ENCODE measurements at regions not wholly inside any gene's neighbourhood (a gene's known extent, or its start where the extent isn't known, plus 50 kb on each side); places are given as distances from the start of the nearest gene placed in this dataset.

DNA sequence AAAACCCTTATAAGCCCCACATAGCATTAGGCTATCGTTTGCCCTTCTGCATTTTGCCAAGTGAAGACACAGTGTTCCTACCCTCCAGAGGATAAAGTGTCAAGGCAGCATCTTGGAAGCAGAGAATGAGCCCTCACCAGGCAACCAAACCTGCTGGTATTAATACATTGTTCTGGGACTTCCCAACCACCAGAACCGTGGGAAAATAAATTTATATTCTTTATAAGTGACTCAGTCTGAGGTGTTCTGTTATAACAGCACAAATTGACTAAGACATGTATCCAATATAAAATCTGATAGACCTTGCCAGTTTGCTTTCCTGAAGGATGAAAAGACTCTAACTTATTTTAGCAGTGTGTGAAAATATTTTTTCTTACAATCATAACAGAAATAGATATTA lies 792.5 kb upstream of the LRRC4C start:
- Histone ChIP-seq H3K27ac (ENCODE audit: low read depth, low read length) (no peak overlapping the region), H3K36me3 (ENCODE audit: control insufficient read depth, low read length) (no peaks in the 10 kb centered on the region), H4K20me1 (ENCODE audit: control insufficient read depth, insufficient read depth, low read depth, low read length) (no peaks in the 10 kb centered on the region), H3K4me1 (ENCODE audit: control insufficient read depth, low read length) (no peaks in the 10 kb centered on the region), H3K4me3 (ENCODE audit: low read length) (no peak overlapping the region), H3K79me2 (ENCODE audit: control insufficient read depth, low read length) (no peaks in the 10 kb centered on the region), H3K9me2 (replicated peaks; ENCODE audit: control insufficient read depth, low read length) (no peaks in the 10 kb centered on the region), H3K9me3 (ENCODE audit: control insufficient read depth, insufficient read depth, low read length) (no peaks in the 10 kb centered on the region; the same call in 1 of the 2 replicates), H3K4me2 (ENCODE audit: low read length) (no peak overlapping the region), H3K27me3 (ENCODE audit: control insufficient read depth, low read length) (no peaks in the 10 kb centered on the region), H3F3A (ENCODE audit: control insufficient read depth, insufficient read depth) (no peaks in the 10 kb centered on the region)
- TF ChIP-seq CTCF (IDR thresholded peaks at IDR 0.05; ENCODE audit: low read depth, low read length, poor library complexity, severe bottlenecking) (no peak), EZH2phosphoT487 (IDR thresholded peaks at IDR 0.05; ENCODE audit: borderline replicate concordance, low read length) (no peak)

- H3K9me3 ChIP-seq (ENCODE audit: control insufficient read depth, insufficient read depth, low read length): no peaks in the 10 kb centered on the region; the same call in 1 of the 2 replicates
- no peaks in the 10 kb centered on the region for H4K20me1 ChIP-seq (ENCODE audit: control insufficient read depth, insufficient read depth, low read depth, low read length)
- no peaks in the 10 kb centered on the region for H3F3A ChIP-seq (ENCODE audit: control insufficient read depth, insufficient read depth)
- no peaks in the 10 kb centered on the region for H3K36me3 ChIP-seq (ENCODE audit: control insufficient read depth, low read length)
- no peak for TF ChIP-seq CTCF (IDR thresholded peaks at IDR 0.05; ENCODE audit: low read depth, low read length, poor library complexity, severe bottlenecking)
- TF ChIP-seq EZH2phosphoT487 (IDR thresholded peaks at IDR 0.05; ENCODE audit: borderline replicate concordance, low read length): no peak
- no peaks in the 10 kb centered on the region for H3K27me3 ChIP-seq (ENCODE audit: control insufficient read depth, low read length)
- no peak overlapping the region for H3K4me3 ChIP-seq (ENCODE audit: low read length)
- no peaks in the 10 kb centered on the region for H3K4me1 ChIP-seq (ENCODE audit: control insufficient read depth, low read length)
- H3K27ac ChIP-seq (ENCODE audit: low read depth, low read length): no peak overlapping the region
- H3K79me2 ChIP-seq (ENCODE audit: control insufficient read depth, low read length): no peaks in the 10 kb centered on the region
- no peaks in the 10 kb centered on the region for H3K9me2 ChIP-seq (replicated peaks; ENCODE audit: control insufficient read depth, low read length)
- no peak overlapping the region for H3K4me2 ChIP-seq (ENCODE audit: low read length)
These were observed 793.7 kb upstream of the LRRC4C start for GRCh38 chr11:42253156-42253555.

DNA sequence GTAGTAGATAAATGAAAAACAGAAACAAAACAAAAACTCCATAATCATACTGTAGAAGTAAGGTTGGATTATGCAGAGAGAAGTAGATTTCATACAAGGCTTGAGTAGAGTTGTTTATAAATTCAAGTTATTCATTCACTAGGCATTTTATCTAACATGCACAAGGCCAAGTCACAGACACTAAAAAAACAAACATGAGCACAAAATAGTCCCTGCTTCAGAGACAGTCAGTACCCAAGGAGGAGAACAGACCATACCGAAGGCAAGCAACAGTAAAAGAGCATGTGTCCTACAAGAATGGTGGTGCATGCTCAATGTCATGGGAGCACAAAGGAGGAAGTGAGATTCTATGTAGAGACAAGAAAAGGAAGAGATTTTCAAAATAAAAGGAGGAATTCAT lies 796.5 kb upstream of the LRRC4C start:
- no peaks in the 10 kb centered on the region for H3K9me2 ChIP-seq (replicated peaks; ENCODE audit: control insufficient read depth, low read length)
- no peaks in the 10 kb centered on the region for H3F3A ChIP-seq (ENCODE audit: control insufficient read depth, insufficient read depth)
- H4K20me1 ChIP-seq (ENCODE audit: control insufficient read depth, insufficient read depth, low read depth, low read length): no peaks in the 10 kb centered on the region
- H3K4me1 ChIP-seq (ENCODE audit: control insufficient read depth, low read length): no peaks in the 10 kb centered on the region
- no peak overlapping the region for H3K27ac ChIP-seq (ENCODE audit: low read depth, low read length)
- no peak for TF ChIP-seq CTCF (IDR thresholded peaks at IDR 0.05; ENCODE audit: low read depth, low read length, poor library complexity, severe bottlenecking)
- TF ChIP-seq EZH2phosphoT487 (IDR thresholded peaks at IDR 0.05; ENCODE audit: borderline replicate concordance, low read length): no peak
- no peaks in the 10 kb centered on the region for H3K27me3 ChIP-seq (ENCODE audit: control insufficient read depth, low read length)
- H3K4me2 ChIP-seq (ENCODE audit: low read length): no peak overlapping the region
- no peaks in the 10 kb centered on the region; the same call in 1 of the 2 replicates for H3K9me3 ChIP-seq (ENCODE audit: control insufficient read depth, insufficient read depth, low read length)
- no peak overlapping the region for H3K4me3 ChIP-seq (ENCODE audit: low read length)
- no peaks in the 10 kb centered on the region for H3K36me3 ChIP-seq (ENCODE audit: control insufficient read depth, low read length)
- no peaks in the 10 kb centered on the region for H3K79me2 ChIP-seq (ENCODE audit: control insufficient read depth, low read length)

GRCh38 chr11:42257534-42257933 lies 798.1 kb upstream of the LRRC4C start:
- Histone ChIP-seq H3K27me3 (ENCODE audit: control insufficient read depth, low read length) (no peaks in the 10 kb centered on the region), H3K4me2 (ENCODE audit: low read length) (no peak overlapping the region), H3K27ac (ENCODE audit: low read depth, low read length) (no peak overlapping the region), H4K20me1 (ENCODE audit: control insufficient read depth, insufficient read depth, low read depth, low read length) (no peaks in the 10 kb centered on the region), H3K79me2 (ENCODE audit: control insufficient read depth, low read length) (no peaks in the 10 kb centered on the region), H3F3A (ENCODE audit: control insufficient read depth, insufficient read depth) (no peaks in the 10 kb centered on the region), H3K9me2 (replicated peaks; ENCODE audit: control insufficient read depth, low read length) (no peaks in the 10 kb centered on the region), H3K9me3 (ENCODE audit: control insufficient read depth, insufficient read depth, low read length) (no peaks in the 10 kb centered on the region; the same call in 1 of the 2 replicates), H3K4me1 (ENCODE audit: control insufficient read depth, low read length) (no peaks in the 10 kb centered on the region), H3K4me3 (ENCODE audit: low read length) (no peak overlapping the region), H3K36me3 (ENCODE audit: control insufficient read depth, low read length) (no peaks in the 10 kb centered on the region)
- TF ChIP-seq CTCF (IDR thresholded peaks at IDR 0.05; ENCODE audit: low read depth, low read length, poor library complexity, severe bottlenecking) (no peak), EZH2phosphoT487 (IDR thresholded peaks at IDR 0.05; ENCODE audit: borderline replicate concordance, low read length) (no peak)

All from DOHH2 (cell line).